ENCODE measurements at regions not wholly inside any gene's neighbourhood (a gene's known extent, or its start where the extent isn't known, plus 50 kb on each side); places are given as distances from the start of the nearest gene placed in this dataset.

- H3K36me3 ChIP-seq, result no peaks in the 10 kb centered on the region
- TF ChIP-seq CTCF (IDR thresholded peaks at IDR 0.05), result no peak
- no peak overlapping the region for H3K27ac ChIP-seq
- no peak overlapping the region for H3K4me3 ChIP-seq
- DNase-seq (ENCODE audit: low spot score), result no peak
- H3K9me3 ChIP-seq, result peaks cover 0 to 6% of the 10 kb centered on the region in 2 donors
- no peaks in the 10 kb centered on the region for H3K4me1 ChIP-seq
- H3K27me3 ChIP-seq, result no peaks in the 10 kb centered on the region
Observed at GRCh38 chr3:21879184-21879886, 128.3 kb upstream of the ZNF385D start.

- Histone ChIP-seq H3K36me3 (no peaks in the 10 kb centered on the region), H3K9me3 (no peaks in the 10 kb centered on the region), H3K4me1 (no peaks in the 10 kb centered on the region), H3K27me3 (no peaks in the 10 kb centered on the region), H3K27ac (no peak overlapping the region), H3K4me3 (no peak overlapping the region)
- DNase-seq (ENCODE audit: low spot score), result no peak
- TF ChIP-seq CTCF (IDR thresholded peaks at IDR 0.05), result no peak
Observed at GRCh38 chr3:21888656-21889055, 137.6 kb upstream of the ZNF385D start.

- no peak for DNase-seq (ENCODE audit: low spot score)
- no peak for TF ChIP-seq CTCF (IDR thresholded peaks at IDR 0.05)
- no peaks in the 10 kb centered on the region for H3K27me3 ChIP-seq
- H3K4me3 ChIP-seq, result no peak overlapping the region
- H3K9me3 ChIP-seq, result no peaks in the 10 kb centered on the region
- no peak overlapping the region for H3K27ac ChIP-seq
- no peaks in the 10 kb centered on the region for H3K4me1 ChIP-seq
- H3K36me3 ChIP-seq, result no peaks in the 10 kb centered on the region
Observed at GRCh38 chr3:21889166-21889565, 138.2 kb upstream of the ZNF385D start.

- H3K27me3 ChIP-seq, result no peaks in the 10 kb centered on the region
- no peaks in the 10 kb centered on the region for H3K36me3 ChIP-seq
- no peak for DNase-seq (ENCODE audit: low spot score)
- H3K4me1 ChIP-seq, result no peaks in the 10 kb centered on the region
- H3K27ac ChIP-seq, result no peak overlapping the region
- no peak overlapping the region for H3K4me3 ChIP-seq
- H3K9me3 ChIP-seq, result no peaks in the 10 kb centered on the region
- no peak for TF ChIP-seq CTCF (IDR thresholded peaks at IDR 0.05)
Observed at GRCh38 chr3:21892104-21892503, 141.1 kb upstream of the ZNF385D start.

- H3K27me3 ChIP-seq, result no peaks in the 10 kb centered on the region
- TF ChIP-seq CTCF (IDR thresholded peaks at IDR 0.05), result no peak
- H3K27ac ChIP-seq, result no peak overlapping the region
- H3K36me3 ChIP-seq, result no peaks in the 10 kb centered on the region
- no peaks in the 10 kb centered on the region for H3K4me1 ChIP-seq
- H3K4me3 ChIP-seq, result no peak overlapping the region
- no peaks in the 10 kb centered on the region for H3K9me3 ChIP-seq
- DNase-seq (ENCODE audit: low spot score), result no peak
Observed at GRCh38 chr3:21893242-21893641, 142.2 kb upstream of the ZNF385D start.
